GM12891 (cell line): ENCODE measurements at regions not wholly inside any gene's neighbourhood (a gene's known extent, or its start where the extent isn't known, plus 50 kb on each side); places are given as distances from the start of the nearest gene placed in this dataset.

Experiments used
- POLR2AphosphoS5 ChIP-seq: IDR thresholded peaks from 2 replicates; pipeline ENCODE4 v1.6.1; 2011; ENCODE audit warnings: low read depth, low read length, control low read depth
- TAF1 ChIP-seq: IDR thresholded peaks from 2 replicates; pipeline ENCODE4 v1.6.1; 2011; ENCODE audit warnings: low read depth, low read length, control low read depth

- TF ChIP-seq TAF1, result no peak
- no peak for TF ChIP-seq POLR2AphosphoS5
These were observed 80.1 kb upstream of the PTGFR start for GRCh38 chr1:78410643-78411042.
